CD4-positive, alpha-beta T cell treated with Interleukin-1 beta for 1 hour (primary cell): ENCODE measurements at regions not wholly inside any gene's neighbourhood (a gene's known extent, or its start where the extent isn't known, plus 50 kb on each side); places are given as distances from the start of the nearest gene placed in this dataset.
"Not testable (repeated sequence)": the region's sequence is repeated elsewhere in the genome, so short reads cannot be mapped to it uniquely, and the experiment has no call there.

Experiments
- DNase-seq, 2 donors: peaks; one replicate each; pipeline ENCODE4 v3.0.0-alpha.2; 2020 to 2022

DNA sequence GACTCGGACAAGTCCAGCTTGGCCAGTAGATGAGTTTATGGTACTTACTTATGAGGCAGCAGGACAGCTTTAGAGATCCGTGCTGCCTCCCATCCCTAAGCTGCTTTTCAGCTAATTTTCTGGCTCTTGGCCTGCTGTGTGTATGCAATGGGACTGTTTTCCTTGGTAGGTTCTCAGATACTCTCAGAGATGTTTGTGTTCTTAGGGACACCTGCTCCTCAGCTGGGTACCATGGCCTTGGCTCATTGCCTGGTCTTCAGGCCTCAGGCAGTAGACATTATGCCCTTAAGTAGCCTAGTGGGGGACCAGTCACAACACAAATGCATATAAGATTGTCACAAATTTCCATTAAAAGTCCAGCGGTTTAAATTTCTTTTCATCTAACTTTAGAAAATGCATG, 688.0 kb downstream of the PCDH7 start:
- DNase-seq: no peak

DNA sequence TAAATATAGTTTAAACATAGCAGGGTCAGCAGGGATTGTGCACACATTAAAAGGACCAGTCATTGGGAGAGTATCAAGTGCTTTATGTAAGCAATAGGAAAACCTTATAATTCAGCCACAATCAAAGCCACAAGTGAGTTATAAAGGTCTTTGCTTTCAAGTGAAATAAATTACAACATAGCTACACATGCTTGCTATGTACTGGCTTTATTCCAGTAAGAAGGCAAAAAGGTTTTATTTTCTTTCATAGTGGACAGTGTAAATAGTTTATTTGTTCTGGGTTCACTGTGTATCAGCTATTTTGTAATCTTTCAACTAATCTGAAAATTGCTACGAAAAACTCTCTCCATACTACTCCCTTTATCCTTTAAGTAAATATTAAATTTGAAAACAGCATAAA, 691.4 kb downstream of the PCDH7 start:
- DNase-seq: no peak

DNA sequence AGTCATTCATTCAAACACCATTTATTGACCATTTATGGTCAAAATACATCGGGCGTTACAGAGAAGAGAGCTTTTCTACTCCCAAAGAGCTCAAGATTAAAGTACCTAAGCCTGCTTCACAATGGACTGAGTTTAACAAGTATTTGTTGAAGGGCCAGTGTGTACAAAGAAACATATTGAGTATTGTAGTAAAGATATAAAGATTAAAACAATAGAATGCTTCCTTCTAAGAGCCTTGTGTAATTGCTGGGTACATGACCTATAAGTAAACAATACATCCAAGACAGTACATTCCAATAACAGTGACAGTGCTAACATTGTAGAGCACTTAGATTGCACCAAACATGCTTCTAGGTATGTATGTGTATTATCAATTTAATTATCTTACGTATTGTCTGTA, 695.5 kb downstream of the PCDH7 start:
- DNase-seq: no peak

DNA sequence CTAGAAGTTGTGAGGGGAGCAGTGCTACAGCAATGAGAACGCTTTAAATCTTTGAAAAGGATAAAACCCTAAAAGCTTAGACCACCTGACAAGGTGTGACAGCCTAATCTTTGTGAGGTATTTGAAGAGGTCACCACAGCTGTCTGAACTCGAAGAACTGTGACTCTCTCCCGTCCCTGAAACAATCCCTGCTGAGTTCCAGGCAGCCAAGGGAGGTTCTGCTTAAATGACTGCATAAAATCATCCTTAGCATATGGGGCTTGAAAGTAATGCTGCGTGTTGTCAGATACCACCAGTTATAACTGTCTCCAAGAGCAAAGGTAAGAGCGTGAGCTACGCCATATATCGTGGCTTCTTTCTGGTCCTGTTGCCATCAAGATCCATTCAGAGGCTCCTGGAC, 696.3 kb downstream of the PCDH7 start:
- no peak for DNase-seq

DNA sequence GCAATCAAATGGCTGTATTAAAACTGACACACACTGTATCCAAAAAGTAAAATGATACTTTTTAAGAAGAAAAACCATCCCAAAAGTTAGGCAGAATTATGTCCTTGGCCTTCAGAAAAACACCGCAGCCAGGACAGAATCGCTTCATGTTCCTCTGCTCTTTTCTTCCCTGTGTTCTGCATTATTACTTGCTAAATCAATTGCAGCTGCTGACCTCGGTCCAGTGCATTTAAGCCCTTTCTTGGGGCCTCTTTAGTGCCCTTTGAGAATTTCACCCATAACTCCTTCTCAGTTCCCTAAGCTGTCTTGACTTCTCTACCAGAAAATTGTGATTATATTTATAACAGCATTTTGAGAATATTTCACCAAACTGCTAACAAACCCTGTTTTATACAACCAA, 696.9 kb downstream of the PCDH7 start:
- no peak for DNase-seq

DNA sequence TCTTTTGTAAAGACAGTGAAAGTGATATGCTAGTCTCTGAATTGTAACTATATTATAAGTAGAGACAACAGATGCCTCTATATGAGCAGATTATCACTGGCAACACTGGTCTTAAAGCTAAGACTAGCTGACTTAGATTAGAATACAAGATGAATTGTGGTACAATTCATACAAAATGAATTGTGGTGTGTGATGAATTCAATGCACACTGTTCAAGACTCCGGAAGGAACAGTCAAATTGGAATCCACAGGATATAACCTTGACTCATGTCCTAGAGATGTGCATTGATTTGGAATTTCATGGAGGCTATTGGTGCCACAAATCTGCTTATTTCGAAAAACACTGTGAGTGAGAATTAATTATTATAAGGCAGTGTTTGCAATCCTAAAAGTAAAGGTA, 701.8 kb downstream of the PCDH7 start:
- DNase-seq: no peak

DNA sequence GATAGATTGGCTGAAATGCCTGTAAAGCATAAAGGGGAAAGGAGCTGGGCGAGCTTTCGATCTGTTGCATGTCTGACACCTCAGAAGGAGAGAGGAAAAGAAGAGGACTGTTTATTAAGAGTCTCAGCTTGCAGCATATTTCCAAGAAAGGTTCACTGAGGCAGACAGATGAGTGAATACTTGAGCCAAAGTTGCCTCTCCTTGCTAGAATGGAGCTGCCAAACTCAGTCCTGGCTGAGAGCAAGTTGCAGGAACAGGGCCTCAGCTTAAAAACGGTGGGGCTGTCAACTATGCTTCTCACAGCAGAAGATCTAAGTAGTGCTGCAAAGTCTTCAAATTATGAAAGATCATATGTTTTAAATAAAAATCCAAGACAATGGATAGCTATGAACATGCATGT, 707.5 kb downstream of the PCDH7 start:
- DNase-seq: no peak

DNA sequence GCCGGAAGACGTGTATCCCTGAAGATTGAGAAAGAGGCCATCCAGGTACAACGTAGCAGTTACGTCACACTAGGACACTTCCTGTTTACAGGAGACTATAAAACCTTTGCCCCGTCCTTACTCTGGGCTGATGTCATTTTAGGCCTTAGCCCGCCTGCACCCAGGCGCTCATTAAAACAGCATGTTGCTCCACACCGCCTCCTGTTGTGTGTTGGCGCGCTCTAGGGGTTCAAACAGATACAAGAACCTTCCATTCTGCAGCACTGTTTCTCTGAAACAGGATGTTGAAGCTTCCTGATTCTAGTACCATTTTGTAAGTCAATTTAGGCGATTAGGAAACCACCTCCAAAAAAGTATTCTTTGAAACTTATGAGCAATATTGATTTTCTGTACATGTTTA, 722.1 kb downstream of the PCDH7 start:
- no peak for DNase-seq

DNA sequence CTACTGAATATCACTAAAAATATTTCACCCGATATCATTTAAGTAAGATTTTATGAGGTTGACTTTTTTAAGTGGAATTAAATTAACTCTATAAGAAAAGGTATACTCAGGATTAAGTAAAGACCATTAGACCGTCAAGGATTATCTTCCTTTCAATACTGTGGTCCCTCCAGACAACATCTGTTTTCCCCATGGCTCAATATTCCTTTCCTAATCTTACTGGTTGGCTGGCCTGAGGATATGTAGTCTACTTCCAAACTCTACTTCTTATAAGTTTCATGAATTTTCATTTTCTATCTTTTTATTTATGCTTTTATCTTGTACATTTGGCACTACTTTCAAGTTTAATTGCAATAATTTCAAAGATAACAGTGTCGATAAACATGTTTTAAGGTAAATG, 725.4 kb downstream of the PCDH7 start:
- DNase-seq: no peak

DNA sequence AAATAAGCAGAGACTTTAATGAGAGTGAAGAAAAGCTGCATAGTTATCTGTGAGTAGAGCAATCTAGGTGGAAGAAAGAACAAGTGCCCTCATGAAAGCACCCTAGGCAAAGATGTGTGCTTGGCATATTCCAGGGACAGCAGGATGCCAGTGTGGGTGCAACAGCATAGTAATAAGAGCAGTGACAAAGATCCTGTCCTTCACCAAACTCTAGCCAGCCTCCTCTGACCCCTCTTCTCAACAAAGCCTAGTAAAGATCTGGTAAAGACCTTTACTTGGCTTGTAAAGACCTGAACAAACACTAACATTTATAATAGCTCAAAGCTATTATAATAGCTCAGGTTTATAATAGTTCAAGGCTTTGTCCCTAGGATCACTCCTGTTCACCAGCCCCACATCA, 735.4 kb downstream of the PCDH7 start:
- DNase-seq: no peak

DNA sequence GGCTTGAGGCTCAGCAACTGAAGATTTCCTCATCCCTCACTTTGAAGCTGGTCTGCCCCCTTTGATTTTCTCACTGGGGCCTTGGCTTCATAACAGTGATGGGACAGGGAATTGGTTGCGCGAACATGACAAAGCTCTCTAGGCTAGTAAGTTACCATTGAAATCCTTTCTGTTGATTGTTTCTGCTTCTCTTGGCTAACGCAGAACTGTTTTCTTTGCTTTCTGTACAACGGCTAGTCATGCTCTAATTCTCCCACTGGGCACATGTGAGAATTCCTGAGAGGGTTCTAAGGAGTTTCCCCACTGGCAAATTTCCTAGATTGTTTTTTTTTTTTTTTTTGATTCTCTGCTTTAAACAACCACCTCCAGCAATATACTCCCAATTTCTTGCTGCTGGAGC, 738.6 kb downstream of the PCDH7 start:
- no peak for DNase-seq

DNA sequence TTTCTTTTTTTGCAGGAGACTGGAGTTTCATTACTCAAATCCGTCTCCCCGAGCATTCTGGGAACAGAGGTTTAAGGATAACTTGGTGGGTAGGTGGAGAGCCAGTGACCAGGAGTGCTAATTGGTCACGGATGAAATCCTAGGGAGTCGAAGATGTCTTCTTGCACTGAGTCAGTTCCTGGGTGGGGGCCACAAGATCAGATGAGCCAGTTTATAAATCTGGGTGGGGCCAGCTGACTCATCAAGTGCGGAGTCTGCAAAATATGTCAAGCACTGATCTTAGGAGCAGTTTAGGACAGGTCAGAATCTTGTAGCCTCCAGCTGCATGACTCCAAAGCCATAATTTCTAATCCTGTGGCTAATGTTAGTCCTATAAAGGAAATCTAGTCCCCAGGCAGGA, 741.3 kb downstream of the PCDH7 start:
- DNase-seq: no peak

DNA sequence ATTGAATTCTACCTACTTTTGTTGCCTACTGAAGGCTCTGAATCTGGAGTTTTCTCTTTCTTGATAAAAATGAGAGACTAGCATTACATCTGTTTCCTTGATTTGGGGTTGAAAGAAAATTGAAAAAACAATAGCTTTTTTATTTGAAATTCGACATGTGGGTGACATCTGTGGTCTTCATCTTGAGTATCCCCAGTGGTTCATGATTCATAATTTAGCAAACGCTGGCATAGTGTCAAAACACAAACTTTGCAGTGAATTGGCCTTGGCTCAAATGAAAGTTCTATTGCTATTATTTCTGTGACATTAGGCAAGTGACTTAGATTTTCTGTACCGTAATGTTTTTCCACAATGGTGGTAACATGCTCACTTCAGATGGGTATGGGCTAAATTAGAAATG, 747.6 kb downstream of the PCDH7 start:
- DNase-seq: no peak

DNA sequence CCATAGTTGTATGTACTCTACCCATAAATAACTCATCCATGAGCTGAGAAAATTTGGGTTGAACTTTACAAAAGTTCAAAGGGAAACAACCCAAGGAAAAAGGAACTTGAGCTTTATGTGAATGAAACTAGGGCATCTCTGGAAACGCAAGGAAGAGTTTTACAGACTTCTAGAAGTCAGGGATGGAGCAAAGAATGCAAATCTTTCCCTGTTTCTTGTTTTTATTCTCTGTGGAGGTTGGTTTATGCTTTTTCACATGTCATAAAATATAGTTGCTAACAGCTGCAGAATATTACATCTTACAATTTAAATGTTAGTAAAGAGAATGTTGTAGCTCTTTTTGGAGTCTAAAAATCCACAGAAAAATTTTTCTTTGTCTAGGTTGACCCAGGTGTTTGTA, 754.1 kb downstream of the PCDH7 start:
- DNase-seq: no peak

DNA sequence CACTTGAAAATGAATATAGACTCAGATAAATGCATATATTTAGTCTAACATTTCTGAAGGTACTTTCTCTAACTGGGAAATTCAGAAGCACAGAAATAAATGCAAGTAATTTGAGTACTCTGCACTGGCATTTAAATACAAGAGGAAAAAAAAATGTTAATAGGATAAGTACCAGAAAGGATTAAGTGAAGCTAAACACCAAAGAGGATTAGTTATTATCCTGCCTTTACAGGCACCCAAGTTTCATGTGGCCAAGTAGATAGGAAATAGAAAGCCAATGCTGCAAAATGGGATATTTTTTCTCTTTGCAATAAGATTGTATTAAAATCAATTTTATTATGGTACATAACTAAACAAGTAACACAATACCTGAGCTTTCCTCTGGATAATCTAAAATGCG, 762.5 kb downstream of the PCDH7 start:
- no peak for DNase-seq

DNA sequence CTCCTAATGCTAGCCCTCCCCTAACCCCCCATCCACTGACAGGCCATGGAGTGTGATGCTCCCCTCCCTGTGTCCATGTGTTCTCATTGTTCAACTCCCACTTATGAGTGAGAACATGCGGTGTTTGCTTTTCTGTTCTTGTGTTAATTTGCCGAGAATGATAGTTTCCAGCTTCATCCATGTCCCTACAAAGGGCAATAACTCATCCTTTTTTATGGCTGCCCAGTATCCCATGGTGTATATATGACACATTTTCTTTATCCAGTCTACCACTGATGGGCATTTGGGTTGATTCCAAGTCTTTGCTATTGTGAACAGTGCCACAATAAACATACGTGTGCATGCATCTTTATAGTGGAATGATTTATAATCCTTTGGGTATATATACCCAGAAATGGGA, 779.0 kb downstream of the PCDH7 start:
- DNase-seq: not testable (repeated sequence)

DNA sequence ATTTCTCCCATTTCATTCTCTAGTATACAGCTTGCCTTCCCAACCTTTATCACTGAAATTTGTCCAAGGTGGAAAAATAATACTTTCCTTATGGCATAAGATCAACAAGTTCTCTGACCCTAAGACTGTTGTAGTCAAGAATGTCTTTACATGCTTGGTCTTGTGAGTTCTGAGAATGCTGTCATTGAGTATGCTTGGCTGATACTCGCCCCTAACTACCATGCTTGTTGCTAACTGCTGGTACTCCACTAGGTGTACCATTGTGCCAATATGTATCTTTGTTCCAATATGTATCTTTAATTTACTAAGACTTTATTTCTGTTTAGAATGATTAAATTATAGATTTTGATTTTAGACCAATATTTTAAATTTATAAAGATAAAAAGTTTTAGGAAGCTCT, 796.4 kb downstream of the PCDH7 start:
- DNase-seq: no peak

DNA sequence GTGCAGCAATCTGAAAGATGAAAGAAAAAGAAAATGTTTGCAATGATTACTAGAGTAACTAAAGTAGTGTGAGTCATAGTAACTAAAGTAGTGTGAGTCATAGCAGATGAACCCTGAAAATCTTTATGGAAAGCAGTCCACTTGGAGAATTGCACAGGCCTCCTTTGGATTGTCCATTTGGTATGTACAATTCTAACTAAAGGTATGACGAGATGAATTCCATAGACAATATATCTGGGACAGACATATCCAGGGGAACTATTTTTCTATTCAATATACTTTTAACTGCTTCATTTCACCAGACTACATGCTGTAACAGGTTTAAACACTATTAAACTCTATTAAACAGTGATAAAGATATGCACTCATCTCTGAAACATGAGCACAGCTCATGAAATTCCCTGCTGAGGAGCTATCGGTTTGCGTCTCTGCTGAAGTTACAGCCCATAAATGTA, 798.7 kb downstream of the PCDH7 start:
- DNase-seq: no peak

DNA sequence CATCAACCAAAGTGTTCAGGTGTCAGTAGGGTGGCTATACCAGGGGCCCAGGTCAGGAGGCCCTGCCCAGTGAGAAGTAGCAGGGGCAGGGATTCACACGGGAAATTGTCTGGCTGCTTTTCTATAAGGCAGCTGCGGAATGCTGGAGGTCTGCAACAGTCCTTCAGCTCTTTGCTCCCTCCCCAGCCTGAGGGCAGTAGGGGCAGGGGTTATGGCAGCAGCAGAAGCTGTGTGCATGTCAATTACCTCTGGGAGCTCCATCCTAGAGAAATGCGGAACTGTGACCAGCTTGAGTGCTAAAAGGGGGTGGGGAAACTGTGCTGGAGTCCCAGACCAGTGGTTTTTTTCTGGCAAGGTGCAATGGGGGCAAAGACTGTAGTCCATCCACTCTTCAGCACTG, 810.4 kb downstream of the PCDH7 start:
- DNase-seq: no peak

DNA sequence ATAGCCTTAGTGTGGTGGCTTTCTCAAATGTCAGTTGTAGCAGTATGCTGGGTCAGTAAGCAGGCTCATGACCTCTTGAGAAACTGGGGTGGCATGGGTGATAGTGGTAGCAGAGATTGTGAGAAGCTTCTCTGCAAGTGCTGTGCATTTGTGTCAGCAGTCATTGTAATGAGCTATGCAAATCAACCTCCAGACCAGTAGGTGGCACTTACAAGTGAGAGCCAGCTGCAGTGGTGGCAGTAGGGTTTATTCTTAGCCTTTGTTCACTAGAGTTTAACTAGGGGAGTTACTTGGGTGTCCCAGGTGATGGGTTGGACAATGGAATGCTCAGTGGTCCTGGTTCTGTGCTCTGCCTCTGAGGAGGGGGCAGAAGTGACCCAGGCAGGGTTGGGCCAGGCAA, 818.7 kb downstream of the PCDH7 start:
- DNase-seq: no peak

DNA sequence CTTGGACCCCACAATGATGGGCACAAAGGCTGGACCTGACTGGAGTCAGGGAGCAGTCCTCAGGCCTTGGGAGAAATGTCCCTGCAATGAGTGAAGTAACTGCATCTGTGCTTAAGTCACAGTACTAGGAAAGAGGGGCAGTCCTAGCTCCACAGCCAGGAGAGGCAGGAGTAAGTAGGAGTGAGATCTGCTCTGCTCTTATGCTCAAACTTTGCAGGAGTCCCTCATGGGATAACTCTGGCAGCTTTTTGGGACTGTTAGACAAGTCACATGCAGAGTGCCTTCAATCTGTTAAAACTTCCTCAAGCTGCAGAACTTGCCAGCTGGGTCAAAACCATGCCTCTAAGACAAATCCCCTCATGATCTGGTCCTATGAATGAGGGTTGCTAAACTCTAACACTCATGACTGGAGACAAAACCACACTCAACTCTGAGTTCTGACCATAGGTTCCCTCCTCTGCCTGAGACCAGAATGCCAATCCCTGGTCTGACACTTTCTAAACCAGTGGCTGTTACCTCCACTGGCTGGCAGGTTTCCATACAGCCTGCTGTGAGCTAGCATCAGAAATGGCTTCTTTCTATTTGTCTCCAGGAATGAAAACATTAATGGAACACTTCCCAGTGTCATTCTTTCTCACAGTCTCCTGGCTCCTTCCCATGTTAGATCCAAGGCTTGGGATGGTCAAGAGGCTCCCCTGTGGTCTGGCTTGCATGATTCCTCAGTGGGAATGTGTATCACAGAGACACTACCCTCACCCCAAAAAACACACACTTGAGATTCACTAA, 819.3 kb downstream of the PCDH7 start:
- DNase-seq: no peak

DNA sequence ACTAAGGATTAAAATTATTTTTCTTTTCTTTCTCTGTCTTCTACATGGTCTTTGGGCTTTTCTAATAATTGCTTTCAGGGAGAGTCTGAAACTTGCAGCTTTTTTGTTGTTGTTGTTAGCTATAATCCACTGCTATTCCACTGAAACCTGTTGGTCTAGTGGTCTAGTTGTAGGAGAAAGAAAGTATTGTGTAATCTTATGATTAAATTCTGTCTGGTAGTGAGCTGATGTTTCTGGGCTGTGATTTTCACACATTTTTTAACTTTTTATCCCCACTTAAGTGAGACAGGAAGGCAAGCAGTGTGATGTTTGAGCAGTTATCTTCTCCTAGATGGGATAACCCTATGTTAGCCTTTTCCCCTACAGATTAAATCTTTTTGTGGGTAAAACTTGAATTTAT, 825.2 kb downstream of the PCDH7 start:
- DNase-seq: no peak

DNA sequence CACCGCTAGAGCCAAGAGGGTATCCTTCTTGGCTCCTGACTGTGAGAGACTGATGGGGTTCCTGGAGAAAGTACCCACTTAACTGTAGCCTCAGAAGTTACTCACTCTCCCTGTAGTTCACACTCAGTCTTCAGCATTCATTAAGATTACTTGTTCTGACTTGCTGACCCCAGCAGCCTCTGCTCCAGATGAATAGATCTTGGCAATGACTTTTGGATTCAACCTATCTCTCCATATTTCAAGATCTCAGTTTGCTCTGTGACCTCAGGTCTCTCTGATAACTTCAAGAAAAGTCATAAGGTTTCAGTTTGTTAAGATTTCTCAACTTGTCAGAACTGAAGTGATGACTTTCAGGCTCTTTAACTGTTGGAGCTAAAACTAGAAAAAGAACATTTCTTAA, 825.6 kb downstream of the PCDH7 start:
- DNase-seq: no peak

DNA sequence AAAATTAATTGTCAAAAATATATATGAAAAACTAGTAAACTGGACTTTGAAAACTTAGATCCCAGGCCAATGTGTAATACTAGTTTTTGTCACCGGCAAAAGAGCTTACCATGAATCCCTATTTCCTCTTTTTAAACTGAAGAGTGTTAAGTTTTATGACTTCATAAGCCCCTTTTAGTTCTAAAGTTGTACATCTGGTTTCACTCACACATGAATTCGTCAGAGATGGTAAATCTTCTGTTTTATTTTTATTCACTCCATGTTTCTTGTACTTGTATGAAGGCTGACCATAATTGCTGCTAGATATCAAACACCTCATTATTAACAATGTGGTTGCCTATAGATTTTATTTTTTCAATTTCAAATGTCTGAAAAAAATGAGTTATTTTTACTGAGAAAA, 827.9 kb downstream of the PCDH7 start:
- no peak for DNase-seq

DNA sequence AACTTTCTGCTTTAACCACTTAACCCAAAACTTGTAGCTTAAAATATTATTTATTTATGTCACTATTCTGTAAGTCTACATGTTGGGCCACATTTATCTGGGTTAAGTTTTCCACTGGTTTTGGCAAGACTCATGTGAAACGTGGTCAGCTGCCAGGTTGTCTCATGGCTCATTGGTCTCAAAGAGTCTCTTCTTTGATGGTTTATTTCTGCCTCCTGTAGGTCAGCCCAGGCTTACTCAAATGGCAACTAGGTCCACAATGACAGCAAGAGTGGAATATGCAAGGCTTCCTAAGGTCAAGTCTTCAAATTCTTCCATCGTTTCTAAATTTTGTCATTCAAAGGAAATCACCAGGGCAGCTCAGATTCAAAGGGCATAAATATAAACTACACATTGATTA, 828.7 kb downstream of the PCDH7 start:
- no peak for DNase-seq

DNA sequence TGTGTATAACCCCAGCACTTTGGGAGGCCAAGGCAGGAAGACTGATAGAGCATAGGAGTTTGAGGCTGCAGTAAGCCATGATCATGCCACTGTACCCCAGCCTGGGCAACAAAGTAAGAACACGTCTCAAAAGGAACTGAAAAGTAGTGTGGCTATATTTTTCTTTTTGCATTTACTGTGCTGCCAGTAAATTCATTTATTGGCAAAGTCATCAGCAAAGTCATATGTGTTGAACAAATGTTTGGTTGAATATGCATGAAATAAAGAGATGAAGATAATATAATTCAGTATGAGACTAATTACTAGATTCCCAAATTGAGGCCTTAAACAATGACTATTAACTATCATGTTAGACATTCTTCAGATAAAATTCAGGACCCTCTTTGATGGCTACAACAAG, 829.1 kb downstream of the PCDH7 start:
- no peak for DNase-seq
